Thyroid gland (tissue), 4 donors: ENCODE measurements at regions not wholly inside any gene's neighbourhood (a gene's known extent, or its start where the extent isn't known, plus 50 kb on each side); places are given as distances from the start of the nearest gene placed in this dataset.

Experiments used
- DNase-seq, 2 donors: peaks; one replicate each; pipeline ENCODE4 v3.0.0-alpha.2; 2019
- H3K27ac ChIP-seq, 3 donors: fragments of 200-600 bp; sonication (generic); 1 replicate in 2 of 3; 2 replicates in 1 of 3; pipeline ENCODE4 v1.5.1; 2016 to 2019; ENCODE audit warnings: mild to moderate bottlenecking in 1 of 3, moderate library complexity in 1 of 3
- H3K27me3 ChIP-seq: fragments of 200-600 bp; sonication (generic); one replicate; pipeline ENCODE4 v1.5.1; 2019
- H3K36me3 ChIP-seq, 2 donors: fragments of 200-600 bp; sonication (generic); one replicate each; pipeline ENCODE4 v1.5.1; 2016 to 2019
- H3K4me1 ChIP-seq, 2 donors: fragments of 200-600 bp; sonication (generic); one replicate each; pipeline ENCODE4 v1.5.1; 2017 to 2019
- H3K4me3 ChIP-seq, 3 donors: fragments of 200-600 bp; sonication (generic); replicated peaks in 1 of 3; 1 replicate in 2 of 3; 2 replicates in 1 of 3; pipeline ENCODE4 v1.5.1; 2016; ENCODE audit warnings: mild to moderate bottlenecking in 1 of 3
- H3K9me3 ChIP-seq: fragments of 200-600 bp; sonication (generic); one replicate; pipeline ENCODE4 v1.5.1; 2017
- CTCF ChIP-seq, 6 experiments: fragments of 200-600 bp in 3 of 6; fragments of 450-650 bp in 3 of 6; sonication (generic) in 3 of 6; IDR thresholded peaks; one replicate each; pipeline ENCODE4 v1.5.1; 2016 to 2019; ENCODE audit warnings: antibody characterized with exemption in 6 of 6, mild to moderate bottlenecking in 2 of 6, inconsistent platforms in 1 of 6, moderate library complexity in 1 of 6
- POLR2A ChIP-seq, 2 donors: fragments of 450-650 bp; IDR thresholded peaks; one replicate each; pipeline ENCODE4 v1.6.1; 2017; ENCODE audit warnings: antibody characterized with exemption in 2 of 2, mild to moderate bottlenecking in 2 of 2, moderate library complexity in 1 of 2
- WGBS, 2 donors: methylation state at CpG; one replicate each; pipeline ENCODE4 v1.1.5; 2017; 5-methylcytosine and 5-hydroxymethylcytosine counted together
- intact Hi-C: fragments of 100-400 bp; cut with DNase I; formaldehyde crosslinking; loops from one replicate; pipeline ENCODE4 v1.15.1; 2023

GRCh38 chr14:78091361-78091760, 78.8 kb upstream of the NRXN3 start:
- no peaks in the 10 kb centered on the region for H3K9me3 ChIP-seq

GRCh38 chr14:78092040-78092439, 78.1 kb upstream of the NRXN3 start:
- intact Hi-C loops, result no loop called here
- TF ChIP-seq POLR2A (IDR thresholded peaks at IDR 0.05), result no peak
- no peak for DNase-seq
- Histone ChIP-seq H3K4me3 (no peak overlapping the region), H3K27me3 (no peaks in the 10 kb centered on the region), H3K4me1 (no peaks in the 10 kb centered on the region), H3K27ac (no peak overlapping the region), H3K36me3 (no peaks in the 10 kb centered on the region), H3K9me3 (no peaks in the 10 kb centered on the region)
- 51 to 76% methylated on average over 7 of the region's 7 CpGs for WGBS, 2 donors

More at GRCh38 chr14:78091361-78091760, 78.8 kb upstream of the NRXN3 start:
- intact Hi-C loops, result no loop called here
- no peak for DNase-seq
- TF ChIP-seq POLR2A (IDR thresholded peaks at IDR 0.05) (no peak), CTCF (IDR thresholded peaks at IDR 0.05) (no peak)
- H3K4me3 ChIP-seq, result no peak overlapping the region
- no peaks in the 10 kb centered on the region for H3K4me1 ChIP-seq
- no peak overlapping the region for H3K27ac ChIP-seq
- WGBS, 2 donors, result 81 to 87% methylated on average over 5 of the region's 5 CpGs
- no peaks in the 10 kb centered on the region for H3K36me3 ChIP-seq
- H3K27me3 ChIP-seq, result no peaks in the 10 kb centered on the region

- no peak overlapping the region for H3K4me3 ChIP-seq
Observed at GRCh38 chr14:78103271-78103670, 66.9 kb upstream of the NRXN3 start.

DNA sequence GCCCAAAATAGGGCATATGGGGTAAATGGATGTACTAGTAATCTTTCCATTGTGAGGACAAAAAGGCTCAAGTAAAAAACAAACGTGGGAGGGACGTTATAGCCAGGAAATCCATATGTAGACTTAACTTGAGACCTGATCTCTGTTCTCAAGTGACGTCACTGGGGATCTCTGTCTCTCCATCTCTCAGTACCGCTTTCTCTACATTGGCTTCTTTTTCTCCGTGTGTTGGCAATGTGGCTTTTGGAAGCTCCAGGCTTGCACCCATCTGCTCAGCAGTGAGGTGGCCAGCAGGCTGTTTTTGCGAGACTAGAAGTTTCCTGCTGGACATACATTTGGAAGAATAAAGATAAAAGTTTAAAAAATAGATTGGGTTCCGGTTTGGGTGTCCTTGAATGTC, 66.0 kb upstream of the NRXN3 start:
- Histone ChIP-seq H3K36me3 (no peaks in the 10 kb centered on the region), H3K4me1 (no peaks in the 10 kb centered on the region), H3K4me3 (no peak overlapping the region), H3K27ac (no peak overlapping the region), H3K9me3 (no peaks in the 10 kb centered on the region), H3K27me3 (no peaks in the 10 kb centered on the region)
- intact Hi-C loops, result no loop called here
- 77 to 82% methylated on average over 7 of the region's 7 CpGs for WGBS, 2 donors
- no peak for DNase-seq
- TF ChIP-seq CTCF (IDR thresholded peaks at IDR 0.05), result no peak
- TF ChIP-seq POLR2A (IDR thresholded peaks at IDR 0.05), result no peak

More at GRCh38 chr14:78103271-78103670, 66.9 kb upstream of the NRXN3 start:
- intact Hi-C loops, result no loop called here
- no peak for DNase-seq
- Histone ChIP-seq H3K36me3 (no peaks in the 10 kb centered on the region), H3K27ac (no peak overlapping the region), H3K27me3 (no peaks in the 10 kb centered on the region), H3K9me3 (no peaks in the 10 kb centered on the region), H3K4me1 (no peaks in the 10 kb centered on the region)
- no peak for TF ChIP-seq CTCF (IDR thresholded peaks at IDR 0.05)
- no peak for TF ChIP-seq POLR2A (IDR thresholded peaks at IDR 0.05)
- 71 to 79% methylated on average over 3 of the region's 3 CpGs for WGBS, 2 donors

DNA sequence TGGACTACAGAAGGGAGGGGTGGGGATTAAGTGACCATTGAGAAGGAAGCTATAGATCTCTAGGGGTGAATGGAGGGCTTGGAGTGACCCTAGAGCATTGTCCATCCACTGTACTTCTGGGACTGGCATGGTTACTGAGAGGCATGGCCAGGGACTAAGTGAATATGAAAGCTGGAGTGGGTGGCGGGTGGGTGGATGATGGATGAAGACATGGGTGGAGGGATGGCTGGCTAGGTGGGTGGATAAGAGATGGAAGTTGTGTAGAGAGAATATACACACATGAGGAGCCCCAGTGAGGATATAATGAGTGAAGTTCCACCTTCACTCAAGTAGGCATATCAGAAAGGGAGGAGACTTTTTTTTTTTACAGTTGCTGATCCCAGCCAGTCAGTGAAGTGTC, 65.5 kb upstream of the NRXN3 start:
- Histone ChIP-seq H3K36me3 (no peaks in the 10 kb centered on the region), H3K9me3 (no peaks in the 10 kb centered on the region), H3K27me3 (no peaks in the 10 kb centered on the region), H3K4me3 (no peak overlapping the region), H3K4me1 (no peaks in the 10 kb centered on the region), H3K27ac (no peak overlapping the region)
- 85 to 100% methylated on average over 1 of the region's 1 CpG for WGBS, 2 donors
- no peak for TF ChIP-seq POLR2A (IDR thresholded peaks at IDR 0.05)
- no peak for TF ChIP-seq CTCF (IDR thresholded peaks at IDR 0.05)
- intact Hi-C loops, result no loop called here
- no peak for DNase-seq

DNA sequence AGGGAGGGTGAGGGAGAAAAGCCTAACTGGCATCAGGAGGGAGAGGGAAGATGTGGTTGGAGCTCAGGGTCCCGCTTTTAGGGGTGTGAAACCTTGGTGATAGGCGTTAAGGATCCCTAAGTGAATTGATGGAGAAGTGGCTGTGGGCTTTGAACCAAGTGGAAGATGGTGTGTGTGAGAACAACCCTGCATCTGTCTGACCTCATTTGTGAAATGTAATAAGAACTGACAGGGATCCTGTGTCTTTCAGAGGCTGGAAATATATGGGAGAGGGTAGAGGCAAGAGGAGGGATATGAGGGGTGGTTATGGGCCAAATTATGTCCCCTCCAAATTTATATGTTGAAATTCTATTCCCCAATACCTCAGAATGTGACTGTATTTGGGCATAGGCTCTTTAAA, 63.8 kb upstream of the NRXN3 start:
- Histone ChIP-seq H3K4me1 (no peaks in the 10 kb centered on the region), H3K27me3 (no peaks in the 10 kb centered on the region), H3K36me3 (no peaks in the 10 kb centered on the region), H3K9me3 (no peaks in the 10 kb centered on the region), H3K27ac (no peak overlapping the region), H3K4me3 (no peak overlapping the region)
- TF ChIP-seq POLR2A (IDR thresholded peaks at IDR 0.05), result no peak
- TF ChIP-seq CTCF (IDR thresholded peaks at IDR 0.05), result no peak
- intact Hi-C loops, result no loop called here
- no peak for DNase-seq
- WGBS, 2 donors, result 88 to 92% methylated on average over 2 of the region's 2 CpGs
